ENCODE measurements at regions not wholly inside any gene's neighbourhood (a gene's known extent, or its start where the extent isn't known, plus 50 kb on each side); places are given as distances from the start of the nearest gene placed in this dataset.

DNA sequence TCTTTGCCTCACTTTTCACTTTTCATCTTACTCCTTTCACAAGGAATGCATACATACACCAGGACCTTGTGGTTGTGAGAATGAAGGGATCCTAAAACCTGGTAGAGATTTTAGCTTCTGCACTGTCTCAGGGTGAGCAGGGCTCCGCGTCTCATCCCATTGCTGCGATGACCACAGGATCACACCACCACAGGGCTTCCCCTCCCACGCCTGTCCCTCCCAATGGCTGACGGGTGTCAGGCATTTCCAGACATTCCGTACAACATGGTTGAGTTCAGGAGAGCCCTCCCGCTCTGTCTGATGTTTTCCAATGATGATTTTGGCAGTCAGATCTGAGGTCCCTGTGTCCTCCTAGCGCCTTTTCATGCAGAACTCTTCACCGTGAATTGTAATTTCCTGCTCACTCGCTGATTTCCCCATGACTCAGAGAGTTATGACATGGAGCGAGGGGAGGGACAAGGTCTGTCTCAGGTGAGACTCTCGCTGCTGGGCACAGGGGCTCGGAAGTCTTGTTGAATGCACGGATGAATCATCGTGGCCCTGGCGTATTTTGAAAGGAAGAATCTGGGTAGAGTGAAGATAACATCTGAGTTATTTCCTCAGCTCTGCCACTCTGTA lies 102.8 kb downstream of the TEX29 start:
- no peak for DNase-seq (ENCODE audit: low spot score)
- H3K9me3 ChIP-seq = no peaks in the 10 kb centered on the region
- TF ChIP-seq, protein P1, sequence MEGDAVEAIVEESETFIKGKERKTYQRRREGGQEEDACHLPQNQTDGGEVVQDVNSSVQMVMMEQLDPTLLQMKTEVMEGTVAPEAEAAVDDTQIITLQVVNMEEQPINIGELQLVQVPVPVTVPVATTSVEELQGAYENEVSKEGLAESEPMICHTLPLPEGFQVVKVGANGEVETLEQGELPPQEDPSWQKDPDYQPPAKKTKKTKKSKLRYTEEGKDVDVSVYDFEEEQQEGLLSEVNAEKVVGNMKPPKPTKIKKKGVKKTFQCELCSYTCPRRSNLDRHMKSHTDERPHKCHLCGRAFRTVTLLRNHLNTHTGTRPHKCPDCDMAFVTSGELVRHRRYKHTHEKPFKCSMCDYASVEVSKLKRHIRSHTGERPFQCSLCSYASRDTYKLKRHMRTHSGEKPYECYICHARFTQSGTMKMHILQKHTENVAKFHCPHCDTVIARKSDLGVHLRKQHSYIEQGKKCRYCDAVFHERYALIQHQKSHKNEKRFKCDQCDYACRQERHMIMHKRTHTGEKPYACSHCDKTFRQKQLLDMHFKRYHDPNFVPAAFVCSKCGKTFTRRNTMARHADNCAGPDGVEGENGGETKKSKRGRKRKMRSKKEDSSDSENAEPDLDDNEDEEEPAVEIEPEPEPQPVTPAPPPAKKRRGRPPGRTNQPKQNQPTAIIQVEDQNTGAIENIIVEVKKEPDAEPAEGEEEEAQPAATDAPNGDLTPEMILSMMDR (IDR thresholded peaks at IDR 0.05) = no peak
- no peak overlapping the region for H3K27ac ChIP-seq
- no peaks in the 10 kb centered on the region for H3K27me3 ChIP-seq
- no peak overlapping the region for H3K4me3 ChIP-seq
- no peaks in the 10 kb centered on the region for H3K36me3 ChIP-seq
- no peaks in the 10 kb centered on the region for H3K4me1 ChIP-seq

DNA sequence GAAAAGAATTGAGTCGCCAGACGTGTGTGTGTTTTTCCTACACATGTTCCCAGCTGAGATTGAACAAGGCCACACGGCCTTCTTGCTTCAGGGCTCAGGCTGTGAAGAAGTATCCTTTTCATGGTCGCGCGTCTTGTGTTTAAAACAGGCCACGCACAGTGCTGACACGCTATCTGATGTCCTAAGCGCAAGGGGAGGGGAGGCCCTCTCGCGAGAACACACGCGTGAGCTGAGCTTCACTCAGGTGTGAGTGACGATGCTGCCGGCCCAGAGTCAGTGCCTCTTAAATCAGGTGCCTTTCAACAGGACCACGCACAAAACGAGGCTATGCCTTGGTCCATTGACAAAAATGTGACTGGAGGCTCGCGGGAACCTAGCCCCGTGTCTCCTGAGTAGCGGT lies 103.7 kb downstream of the TEX29 start:
- no peaks in the 10 kb centered on the region for H3K4me1 ChIP-seq
- no peak overlapping the region for H3K4me3 ChIP-seq
- H3K27me3 ChIP-seq = no peaks in the 10 kb centered on the region
- H3K36me3 ChIP-seq = no peaks in the 10 kb centered on the region
- no peak for DNase-seq (ENCODE audit: low spot score)
- H3K27ac ChIP-seq = no peak overlapping the region
- TF ChIP-seq, protein P1 (IDR thresholded peaks at IDR 0.05) = no peak
- H3K9me3 ChIP-seq = no peaks in the 10 kb centered on the region

DNA sequence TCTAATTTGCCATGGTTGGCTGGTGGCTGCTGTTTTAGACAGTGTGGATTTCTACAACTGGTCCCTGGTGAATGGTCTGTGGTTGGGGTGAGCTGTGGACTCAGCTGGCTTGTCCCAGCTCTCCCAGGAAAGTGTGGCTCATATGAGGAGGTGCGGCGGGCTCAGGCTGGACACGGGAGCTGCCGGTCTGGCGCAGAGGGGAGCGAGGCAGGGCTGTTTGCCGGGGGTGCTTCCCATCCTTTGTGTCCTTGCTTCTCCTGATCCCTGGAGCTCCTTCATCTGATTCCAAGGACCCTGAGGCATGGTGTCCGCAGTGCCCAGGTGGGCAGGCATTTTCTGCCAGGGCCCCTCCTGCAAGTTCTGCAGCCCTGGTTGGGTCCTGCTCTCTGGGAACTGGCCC lies 104.9 kb downstream of the TEX29 start:
- no peaks in the 10 kb centered on the region for H3K4me1 ChIP-seq
- H3K4me3 ChIP-seq = no peak overlapping the region
- no peaks in the 10 kb centered on the region for H3K36me3 ChIP-seq
- no peaks in the 10 kb centered on the region for H3K27me3 ChIP-seq
- TF ChIP-seq, protein P1 (IDR thresholded peaks at IDR 0.05) = no peak
- no peak for DNase-seq (ENCODE audit: low spot score)
- no peaks in the 10 kb centered on the region for H3K9me3 ChIP-seq
- no peak overlapping the region for H3K27ac ChIP-seq

DNA sequence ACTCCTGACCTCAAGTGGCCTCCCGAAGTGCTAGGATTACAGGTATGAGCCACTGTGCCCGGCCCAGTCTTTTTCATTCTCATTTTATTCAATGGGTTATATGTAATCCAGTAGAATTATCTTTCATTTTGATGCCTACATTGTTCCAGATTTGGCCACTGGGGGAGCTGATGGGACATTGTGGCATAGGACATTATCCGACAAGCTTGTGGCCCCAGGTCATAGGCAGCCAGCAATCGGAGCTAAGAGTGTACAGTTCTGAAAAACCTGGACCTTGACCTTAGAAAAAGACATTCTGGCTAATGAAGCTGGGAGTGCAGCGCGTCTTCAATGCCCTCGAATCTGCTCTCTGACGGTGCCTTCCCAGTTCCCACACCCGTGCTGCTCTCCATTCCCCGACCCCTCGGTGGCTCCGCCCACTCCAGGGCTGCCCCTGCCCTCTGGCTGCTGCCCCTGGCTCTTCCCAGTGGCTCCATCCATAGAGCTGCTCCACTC lies 108.7 kb downstream of the TEX29 start:
- peak overlapping the region in 1 of 2 donors; percentile 9 for H3K4me3 ChIP-seq
- H3K27ac ChIP-seq = no peak overlapping the region
- TF ChIP-seq, protein P1 (IDR thresholded peaks at IDR 0.05) = peak in 1 of 2 donors; percentile 64
- H3K27me3 ChIP-seq = no peaks in the 10 kb centered on the region
- no peaks in the 10 kb centered on the region for H3K9me3 ChIP-seq
- DNase-seq (ENCODE audit: low spot score) = no peak
- H3K36me3 ChIP-seq = no peaks in the 10 kb centered on the region
- no peaks in the 10 kb centered on the region for H3K4me1 ChIP-seq

DNA sequence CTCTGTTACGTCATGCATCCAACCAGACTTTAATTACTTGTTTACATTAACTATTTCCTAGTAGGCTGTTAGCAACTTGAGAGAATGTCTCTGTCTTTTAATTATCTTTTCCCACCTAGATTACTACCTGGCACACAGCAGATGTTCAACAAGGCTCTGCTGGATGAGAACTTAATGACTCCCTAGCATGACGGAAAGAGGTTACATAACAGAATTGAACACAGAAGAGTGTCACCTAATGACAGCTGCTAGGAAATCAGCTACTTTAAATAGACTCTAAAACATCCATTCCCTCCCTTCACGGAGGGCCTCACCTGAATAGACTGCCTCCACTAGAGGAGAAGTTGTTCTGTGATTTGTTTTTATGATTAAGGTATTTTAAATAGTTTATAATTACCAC lies 110.8 kb downstream of the TEX29 start:
- Histone ChIP-seq H3K4me1 (no peaks in the 10 kb centered on the region), H3K9me3 (no peaks in the 10 kb centered on the region), H3K4me3 (no peak overlapping the region), H3K27ac (no peak overlapping the region), H3K27me3 (no peaks in the 10 kb centered on the region), H3K36me3 (no peaks in the 10 kb centered on the region)
- TF ChIP-seq, protein P1 (IDR thresholded peaks at IDR 0.05) = no peak
- no peak for DNase-seq (ENCODE audit: low spot score)
